Activated CD4-positive, alpha-beta T cell treated with anti-CD3 and anti-CD28 coated beads, Interleukin-2, amount 50 U/mL, for 1 hour (primary cell): ENCODE measurements at regions not wholly inside any gene's neighbourhood (a gene's known extent, or its start where the extent isn't known, plus 50 kb on each side); places are given as distances from the start of the nearest gene placed in this dataset.
"Not testable (repeated sequence)": the region's sequence is repeated elsewhere in the genome, so short reads cannot be mapped to it uniquely, and the experiment has no call there.

ENCODE experiments used
- DNase-seq: peaks from one replicate; pipeline ENCODE4 v3.0.0-alpha.2; 2020

DNA sequence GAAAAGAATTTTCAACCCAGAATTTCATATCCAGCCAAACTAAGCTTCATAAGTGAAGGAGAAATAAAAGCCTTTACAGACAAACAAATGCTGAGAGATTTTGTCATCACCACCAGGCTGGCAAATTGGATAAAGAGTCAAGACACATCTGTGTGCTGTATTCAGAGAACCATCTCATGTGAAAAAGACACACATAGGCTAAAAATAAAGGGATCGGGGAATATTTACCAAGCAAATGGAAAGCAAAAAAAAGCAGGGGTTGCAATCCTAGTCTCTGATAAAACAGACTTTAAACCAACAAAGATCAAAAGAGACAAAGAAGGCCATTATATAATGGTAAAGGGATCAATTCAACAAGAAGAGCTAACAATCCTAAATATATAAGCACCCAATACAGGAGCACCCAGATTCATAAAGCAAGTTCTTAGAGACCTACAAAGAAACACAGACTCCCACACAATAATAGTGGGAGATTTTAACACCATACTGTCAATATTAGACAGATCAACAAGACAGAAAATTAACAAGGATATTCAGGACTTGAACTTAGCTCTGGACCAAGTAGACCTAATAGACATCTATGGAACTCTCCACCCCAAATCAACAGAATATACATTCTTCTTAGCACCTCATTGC is 55.9 kb upstream of the ACSM6 start:
- DNase-seq, result not testable (repeated sequence)

GRCh38 chr10:95134490-95134889 is 59.5 kb upstream of the ACSM6 start:
- DNase-seq, result no peak

- no peak for DNase-seq
These were observed 60.0 kb upstream of the ACSM6 start for GRCh38 chr10:95133997-95134396.

- peak; percentile 47 for DNase-seq
These were observed 60.9 kb upstream of the ACSM6 start for GRCh38 chr10:95133016-95133752.

- DNase-seq, result not testable (repeated sequence)
These were observed 61.1 kb upstream of the CYP2C8 start for GRCh38 chr10:95130429-95130828.

- DNase-seq, result no peak
These were observed 56.3 kb upstream of the CYP2C8 start for GRCh38 chr10:95125582-95125981.

- no peak for DNase-seq
These were observed 53.4 kb upstream of the CYP2C8 start for GRCh38 chr10:95122736-95123135.

GRCh38 chr10:95121904-95122303 is 52.6 kb upstream of the CYP2C8 start:
- DNase-seq, result no peak
